SU-DHL-6 (cell line): ENCODE measurements at regions not wholly inside any gene's neighbourhood (a gene's known extent, or its start where the extent isn't known, plus 50 kb on each side); places are given as distances from the start of the nearest gene placed in this dataset.

Source experiments
- H2AFZ ChIP-seq: fragments of 200-600 bp; sonication (generic); 2 replicates; pipeline ENCODE4 v1.6.1; 2014; ENCODE audit warnings: low read depth, mild to moderate bottlenecking, moderate library complexity, mixed read lengths, antibody characterized with exemption, low read length; ENCODE audit not compliant: severe bottlenecking
- H3F3A ChIP-seq: fragments of 200-600 bp; shearing (Covaris generic); 2 replicates; pipeline ENCODE4 v1.6.0; 2016; ENCODE audit warnings: antibody characterized with exemption, mild to moderate bottlenecking; ENCODE audit not compliant: insufficient read depth
- H3K27ac ChIP-seq: fragments of 200-600 bp; sonication (generic); 2 replicates; pipeline ENCODE4 v1.5.1; 2016; ENCODE audit warnings: low read depth, mild to moderate bottlenecking, low read length, moderate library complexity, mixed read lengths
- H3K27me3 ChIP-seq: fragments of 200-600 bp; sonication (generic), shearing (Covaris generic); 2 replicates; pipeline ENCODE4 v1.6.0; 2014; ENCODE audit warnings: mild to moderate bottlenecking, low read length
- H3K36me3 ChIP-seq: fragments of 200-600 bp; sonication (generic); 2 replicates; pipeline ENCODE4 v1.6.1; 2014; ENCODE audit warnings: mild to moderate bottlenecking, low read length, mixed read lengths
- H3K4me2 ChIP-seq: fragments of 300-600, 200-600 bp; shearing (Covaris generic), sonication (generic); 2 replicates; pipeline ENCODE4 v1.6.0; 2014; ENCODE audit warnings: low read length, low read depth, mild to moderate bottlenecking; ENCODE audit not compliant: poor library complexity, severe bottlenecking
- H3K4me3 ChIP-seq: fragments of 200-600 bp; sonication (generic); 2 replicates; pipeline ENCODE4 v1.5.1; 2014; ENCODE audit warnings: antibody characterized with exemption, low read length, mild to moderate bottlenecking, mixed read lengths; ENCODE audit not compliant: insufficient read depth, poor library complexity, severe bottlenecking
- H3K79me2 ChIP-seq: fragments of 200-600 bp; sonication (generic); 2 replicates; pipeline ENCODE4 v1.6.1; 2014; ENCODE audit warnings: mild to moderate bottlenecking, low read length, moderate library complexity; ENCODE audit not compliant: insufficient read depth
- H3K9ac ChIP-seq: fragments of 200-600 bp; sonication (generic); 2 replicates; pipeline ENCODE4 v1.7.0; 2014; ENCODE audit warnings: mild to moderate bottlenecking, low read length
- H3K9me2 ChIP-seq: fragments of 200-600 bp; sonication (generic); replicated peaks from 2 replicates; pipeline ENCODE4 v1.6.1; 2014; ENCODE audit warnings: low read length; ENCODE audit not compliant: insufficient read depth
- H3K9me3 ChIP-seq: fragments of 200-600 bp; sonication (generic); 2 replicates; pipeline ENCODE4 v1.6.1; 2014; ENCODE audit warnings: low read length, mixed read lengths; ENCODE audit not compliant: insufficient read depth
- H4K20me1 ChIP-seq: fragments of 200-600 bp; sonication (generic); 2 replicates; pipeline ENCODE4 v1.6.1; 2014; ENCODE audit warnings: low read depth, mild to moderate bottlenecking, antibody characterized with exemption, low read length, moderate library complexity, mixed read lengths
- CTCF ChIP-seq: fragments of 200-600 bp; sonication (generic); IDR thresholded peaks from one replicate; pipeline ENCODE4 v1.5.1; 2017; ENCODE audit warnings: antibody characterized with exemption, mild to moderate bottlenecking, low read length, moderate library complexity; ENCODE audit not compliant: insufficient read depth, poor library complexity, severe bottlenecking
- EZH2phosphoT487 ChIP-seq: fragments of 200-600 bp; sonication (generic), shearing (Covaris generic); conservative IDR thresholded peaks from 2 replicates; pipeline ENCODE4 v1.6.1; 2018; ENCODE audit warnings: mild to moderate bottlenecking, antibody characterized with exemption, low read length, moderate library complexity, mixed read lengths

DNA sequence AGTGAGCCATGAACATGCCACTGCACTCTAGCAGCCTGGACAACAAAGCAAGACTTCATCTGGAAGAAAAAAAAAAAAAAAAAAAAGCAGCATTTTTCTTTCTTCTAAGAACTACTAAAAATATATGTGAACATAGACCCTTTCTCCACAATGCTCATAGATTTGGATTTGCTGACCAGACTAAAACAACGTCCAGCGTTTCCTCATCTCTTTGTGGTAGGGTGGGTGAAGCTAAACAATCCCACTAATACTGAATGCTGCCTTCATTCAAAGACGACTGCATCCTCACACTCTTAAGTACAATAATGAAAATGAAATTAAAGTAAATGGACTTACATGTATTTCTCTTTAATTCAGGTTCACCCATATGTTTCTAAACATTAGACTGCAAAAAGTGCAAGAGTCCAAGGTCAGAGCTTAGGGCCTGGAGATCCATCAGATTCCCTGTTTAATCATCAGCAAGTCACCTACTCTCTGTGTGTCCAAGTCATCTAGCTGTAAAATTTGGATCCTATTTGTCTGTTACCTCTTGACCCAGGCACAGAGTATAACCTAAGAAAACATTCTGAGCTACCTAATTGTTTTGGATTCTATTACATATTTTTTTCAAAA lies 99.4 kb upstream of the NHSL1 start:
- Histone ChIP-seq H2AFZ (no peak overlapping the region), H3K36me3 (no peaks in the 10 kb centered on the region), H3F3A (no peaks in the 10 kb centered on the region), H3K4me2 (no peak overlapping the region), H3K9me3 (no peaks in the 10 kb centered on the region), H3K27ac (no peak overlapping the region), H3K9me2 (no peaks in the 10 kb centered on the region), H3K4me3 (no peak overlapping the region), H3K9ac (no peak overlapping the region), H4K20me1 (no peaks in the 10 kb centered on the region), H3K27me3 (no peaks in the 10 kb centered on the region), H3K79me2 (no peaks in the 10 kb centered on the region)
- TF ChIP-seq CTCF (no peak), EZH2phosphoT487 (no peak)

GRCh38 chr6:138600261-138600660 lies 101.0 kb upstream of the NHSL1 start:
- Histone ChIP-seq H3K4me3 (no peak overlapping the region), H3F3A (no peaks in the 10 kb centered on the region), H4K20me1 (no peaks in the 10 kb centered on the region), H3K36me3 (no peaks in the 10 kb centered on the region), H3K9me2 (no peaks in the 10 kb centered on the region), H3K9me3 (no peaks in the 10 kb centered on the region), H3K79me2 (no peaks in the 10 kb centered on the region), H2AFZ (no peak overlapping the region), H3K9ac (no peak overlapping the region), H3K27me3 (no peaks in the 10 kb centered on the region), H3K27ac (no peak overlapping the region), H3K4me2 (no peak overlapping the region)
- no peak for TF ChIP-seq EZH2phosphoT487
- TF ChIP-seq CTCF = no peak

DNA sequence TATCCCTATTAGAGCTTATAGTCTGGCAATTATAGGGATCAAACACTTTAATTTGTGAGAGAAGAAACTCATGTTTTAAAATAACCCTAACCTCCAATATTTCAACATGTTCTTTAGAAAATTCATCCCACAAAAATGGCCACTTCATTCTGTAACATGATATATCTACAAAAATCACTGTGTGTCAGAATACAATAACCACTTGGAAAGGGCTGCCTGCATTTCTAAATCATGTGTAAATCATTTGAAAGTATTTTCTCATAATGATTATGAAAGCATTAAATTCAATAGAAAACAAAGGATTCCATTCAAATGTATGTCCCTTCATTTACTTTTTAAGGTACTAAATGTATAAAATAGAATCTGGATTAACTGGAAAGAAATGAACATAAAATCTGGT lies 101.4 kb upstream of the NHSL1 start:
- H3K79me2 ChIP-seq = no peaks in the 10 kb centered on the region
- no peak overlapping the region for H3K4me3 ChIP-seq
- no peaks in the 10 kb centered on the region for H3K27me3 ChIP-seq
- no peak overlapping the region for H3K4me2 ChIP-seq
- H3K9me2 ChIP-seq = no peaks in the 10 kb centered on the region
- H4K20me1 ChIP-seq = no peaks in the 10 kb centered on the region
- H3K9me3 ChIP-seq = no peaks in the 10 kb centered on the region
- no peaks in the 10 kb centered on the region for H3F3A ChIP-seq
- TF ChIP-seq CTCF = no peak
- no peak for TF ChIP-seq EZH2phosphoT487
- H2AFZ ChIP-seq = no peak overlapping the region
- H3K27ac ChIP-seq = no peak overlapping the region
- H3K36me3 ChIP-seq = no peaks in the 10 kb centered on the region
- no peak overlapping the region for H3K9ac ChIP-seq
